Hematopoietic multipotent progenitor cell treated with erythropoietin and hydrocortisone succinate and interleukin-3 and kit ligand, for 8 days (in vitro differentiated cells): ENCODE measurements at regions not wholly inside any gene's neighbourhood (a gene's known extent, or its start where the extent isn't known, plus 50 kb on each side); places are given as distances from the start of the nearest gene placed in this dataset.

Experiments used
- DNase-seq: peaks from one replicate; pipeline ENCODE4 v3.0.0-alpha.2; 2015

- no peak for DNase-seq
These were observed 78.9 kb downstream of the MICALL2 start for GRCh38 chr7:1380231-1380815.

GRCh38 chr7:1380821-1381580, 78.3 kb downstream of the MICALL2 start:
- no peak for DNase-seq

- no peak for DNase-seq
These were observed 76.5 kb downstream of the MICALL2 start for GRCh38 chr7:1382553-1383397.

- no peak for DNase-seq
These were observed 75.7 kb downstream of the MICALL2 start for GRCh38 chr7:1383398-1384112.

GRCh38 chr7:1384113-1384415, 75.2 kb downstream of the MICALL2 start:
- no peak for DNase-seq
